Psoas muscle (tissue), 7 donors: ENCODE measurements at regions not wholly inside any gene's neighbourhood (a gene's known extent, or its start where the extent isn't known, plus 50 kb on each side); places are given as distances from the start of the nearest gene placed in this dataset.

Source experiments
- ATAC-seq, 4 donors: fragments of 200-7000 bp; cut with Tn5 transposase; one replicate each; pipeline ENCODE4 v1.9.1; 2020; ENCODE audit warnings: moderate library complexity in 3 of 4, mild to moderate bottlenecking in 2 of 4
- DNase-seq, 2 donors: peaks; one replicate each; pipeline ENCODE4 v3.0.0-alpha.2; 2020
- H3K27ac ChIP-seq: fragments of 200-600 bp; one replicate; pipeline ENCODE4 v1.8.0; 2022
- H3K27me3 ChIP-seq, 3 donors: fragments of 200-600 bp in 1 of 3; one replicate each; pipeline versions ENCODE4 v1.6.1 to v1.8.0; 2013 to 2022; ENCODE audit warnings: low read length in 2 of 3, mild to moderate bottlenecking in 2 of 3, moderate library complexity in 1 of 3; ENCODE audit not compliant: insufficient read depth in 3 of 3
- H3K36me3 ChIP-seq, 2 donors: fragments of 200-600 bp in 1 of 2; one replicate each; pipeline versions ENCODE4 v1.6.1 to v1.8.0; 2013 to 2022; ENCODE audit warnings: low read depth in 1 of 2, mild to moderate bottlenecking in 1 of 2, moderate library complexity in 1 of 2; ENCODE audit not compliant: insufficient read depth in 1 of 2
- H3K4me1 ChIP-seq: fragments of 200-600 bp; one replicate; pipeline ENCODE4 v1.8.0; 2022
- H3K4me3 ChIP-seq: fragments of 200-600 bp; one replicate; pipeline ENCODE4 v1.8.0; 2022; ENCODE audit warnings: mild to moderate bottlenecking
- H3K9me3 ChIP-seq: fragments of 200-600 bp; one replicate; pipeline ENCODE4 v1.8.0; 2022
- WGBS, 3 donors: extraction: QIAGEN DNeasy Blood & Tissue Kit; methylation state at CpG; one replicate each; pipeline versions ENCODE4 v1.1.6 to v1.1.7; 2013; 5-methylcytosine and 5-hydroxymethylcytosine counted together
- intact Hi-C, 2 donors: fragments of 100-400 bp; cut with DNase I; formaldehyde crosslinking; loops; one replicate each; pipeline versions ENCODE4 v1.11.0 to v1.14.2; 2022
- TF ChIP-seq, protein P1 (sequence below): fragments of 200-600 bp; IDR thresholded peaks from one replicate; pipeline ENCODE4 v1.8.0; 2022; ENCODE audit warnings: antibody characterized with exemption
- donor health status: healthy with polysubstance abuse.
- donor health status: DM: no; HTN: no; CAD: no; lungs with moderate emphysema.
- donor health status: Bipolar disorder and iron deficiency.
- donor health status: healthy.
- donor health status: DM: yes; HTN: yes; CAD: no.
- donor health status: DM: no; HTN: no; CAD: no.
- donor health status: DM: yes; HTN: yes; CAD: no.

DNA sequence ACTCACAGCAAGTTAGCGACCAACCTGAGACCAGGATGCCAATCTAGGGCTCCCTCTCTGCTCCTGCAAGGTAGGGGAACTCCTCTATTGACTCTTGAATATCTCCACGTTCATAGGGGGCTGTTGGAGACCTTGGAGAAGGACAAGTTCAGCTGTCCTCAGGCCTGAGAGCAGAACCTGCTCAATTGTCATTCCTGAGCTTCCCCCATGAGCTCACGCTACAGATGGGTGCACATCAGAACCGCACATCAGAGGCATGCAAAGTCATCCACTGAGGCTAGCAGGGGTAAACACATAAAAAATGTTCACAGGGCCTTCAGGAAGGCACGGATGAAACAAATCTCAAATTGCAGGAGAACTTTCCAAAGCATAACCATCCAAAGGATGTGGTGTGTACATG is 168.8 kb upstream of the ZNF507 start:
- 69 to 83% (median 69%) methylated on average over 5 of the region's 5 CpGs for WGBS, 3 donors
- TF ChIP-seq, protein P1, sequence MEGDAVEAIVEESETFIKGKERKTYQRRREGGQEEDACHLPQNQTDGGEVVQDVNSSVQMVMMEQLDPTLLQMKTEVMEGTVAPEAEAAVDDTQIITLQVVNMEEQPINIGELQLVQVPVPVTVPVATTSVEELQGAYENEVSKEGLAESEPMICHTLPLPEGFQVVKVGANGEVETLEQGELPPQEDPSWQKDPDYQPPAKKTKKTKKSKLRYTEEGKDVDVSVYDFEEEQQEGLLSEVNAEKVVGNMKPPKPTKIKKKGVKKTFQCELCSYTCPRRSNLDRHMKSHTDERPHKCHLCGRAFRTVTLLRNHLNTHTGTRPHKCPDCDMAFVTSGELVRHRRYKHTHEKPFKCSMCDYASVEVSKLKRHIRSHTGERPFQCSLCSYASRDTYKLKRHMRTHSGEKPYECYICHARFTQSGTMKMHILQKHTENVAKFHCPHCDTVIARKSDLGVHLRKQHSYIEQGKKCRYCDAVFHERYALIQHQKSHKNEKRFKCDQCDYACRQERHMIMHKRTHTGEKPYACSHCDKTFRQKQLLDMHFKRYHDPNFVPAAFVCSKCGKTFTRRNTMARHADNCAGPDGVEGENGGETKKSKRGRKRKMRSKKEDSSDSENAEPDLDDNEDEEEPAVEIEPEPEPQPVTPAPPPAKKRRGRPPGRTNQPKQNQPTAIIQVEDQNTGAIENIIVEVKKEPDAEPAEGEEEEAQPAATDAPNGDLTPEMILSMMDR = no peak
- H3K4me3 ChIP-seq = no peak overlapping the region
- no peaks in the 10 kb centered on the region for H3K4me1 ChIP-seq
- intact Hi-C loops = no loop called here
- DNase-seq = no peak
- no peaks in the 10 kb centered on the region for H3K36me3 ChIP-seq
- peaks cover 0 to 2% (median 0%) of the 10 kb centered on the region in 3 donors for H3K27me3 ChIP-seq
- ATAC-seq = no peak
- H3K27ac ChIP-seq = no peak overlapping the region
- H3K9me3 ChIP-seq = no peaks in the 10 kb centered on the region

DNA sequence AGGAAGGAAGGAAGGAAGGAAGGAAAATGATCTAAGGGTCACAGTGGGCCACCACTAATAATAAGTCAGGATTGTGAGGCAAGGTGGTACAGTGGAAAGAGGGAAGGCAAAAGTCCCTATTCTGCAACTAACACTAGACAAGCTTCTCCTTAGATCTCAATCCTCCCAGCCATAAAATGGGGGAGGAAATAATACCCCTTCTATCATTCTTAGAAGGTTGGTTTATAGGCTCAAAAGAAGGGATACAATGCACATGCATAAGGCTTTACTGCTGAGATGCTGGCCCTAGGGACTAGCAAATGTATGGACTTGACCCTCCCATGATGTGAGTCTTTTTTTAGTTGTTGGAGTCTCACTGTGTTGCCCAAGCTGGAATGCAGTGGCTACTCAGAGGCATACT is 167.7 kb upstream of the ZNF507 start:
- no peak for DNase-seq
- H3K9me3 ChIP-seq = no peaks in the 10 kb centered on the region
- H3K27ac ChIP-seq = no peak overlapping the region
- TF ChIP-seq, protein P1 = no peak
- intact Hi-C loops = no loop called here
- H3K27me3 ChIP-seq = peaks cover 0 to 2% (median 0%) of the 10 kb centered on the region in 3 donors
- H3K4me1 ChIP-seq = no peaks in the 10 kb centered on the region
- no peaks in the 10 kb centered on the region for H3K36me3 ChIP-seq
- no peak for ATAC-seq
- H3K4me3 ChIP-seq = no peak overlapping the region

DNA sequence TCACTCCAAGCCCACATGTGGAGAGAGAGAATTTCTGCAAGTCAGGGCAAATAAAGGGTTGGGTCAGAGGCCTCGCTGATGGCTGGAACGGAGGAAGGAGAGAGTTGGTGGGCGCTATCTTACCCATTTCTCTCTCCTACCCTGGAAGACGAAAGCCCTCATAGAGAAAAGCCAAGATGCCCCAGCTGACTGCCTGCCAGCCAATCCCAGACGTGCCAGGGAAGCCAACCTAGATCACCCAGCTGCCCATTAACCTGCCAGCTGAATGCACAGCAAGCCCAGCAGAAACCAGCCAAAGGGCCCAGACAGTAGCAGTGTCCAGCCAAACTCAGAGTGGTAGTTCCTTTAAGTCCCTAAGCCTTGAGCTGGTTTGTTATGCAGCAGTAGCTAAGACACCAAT is 167.0 kb upstream of the ZNF507 start:
- Histone ChIP-seq H3K27me3 (peaks cover 0 to 2% (median 0%) of the 10 kb centered on the region in 3 donors), H3K36me3 (no peaks in the 10 kb centered on the region), H3K9me3 (no peaks in the 10 kb centered on the region), H3K4me3 (no peak overlapping the region), H3K27ac (no peak overlapping the region), H3K4me1 (no peaks in the 10 kb centered on the region)
- intact Hi-C loops = no loop called here
- ATAC-seq (no peak), DNase-seq (no peak)
- 76 to 83% (median 79%) methylated on average over 5 of the region's 5 CpGs for WGBS, 3 donors
- TF ChIP-seq, protein P1 = no peak

DNA sequence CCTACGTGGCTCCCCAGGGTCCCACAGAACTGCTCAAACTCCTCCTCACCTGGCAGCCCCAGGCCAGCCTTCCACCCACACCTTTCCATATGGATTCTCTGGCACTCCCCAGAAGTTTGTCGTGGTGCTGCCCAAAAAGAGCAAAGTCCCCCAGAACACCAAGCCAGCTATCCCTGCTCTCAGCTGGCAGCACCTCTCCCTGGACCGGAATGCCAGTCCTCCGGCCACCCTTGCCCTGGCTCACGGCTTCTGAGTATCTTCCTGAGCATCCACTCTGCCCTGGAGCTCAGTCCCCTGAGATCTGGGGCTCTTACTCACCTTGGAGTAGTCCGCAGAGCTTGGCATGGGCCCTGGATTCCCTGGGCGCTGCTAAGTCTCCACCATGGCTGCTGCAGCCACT is 166.5 kb upstream of the ZNF507 start:
- no peaks in the 10 kb centered on the region for H3K36me3 ChIP-seq
- no peak overlapping the region for H3K27ac ChIP-seq
- H3K4me1 ChIP-seq = no peaks in the 10 kb centered on the region
- no peak overlapping the region for H3K4me3 ChIP-seq
- peaks cover 0 to 2% (median 0%) of the 10 kb centered on the region in 3 donors for H3K27me3 ChIP-seq
- TF ChIP-seq, protein P1 = no peak
- no peak for DNase-seq
- ATAC-seq = no peak
- no peaks in the 10 kb centered on the region for H3K9me3 ChIP-seq
- intact Hi-C loops = no loop called here
- WGBS, 3 donors = 67 to 70% (median 69%) methylated on average over 7 of the region's 7 CpGs

DNA sequence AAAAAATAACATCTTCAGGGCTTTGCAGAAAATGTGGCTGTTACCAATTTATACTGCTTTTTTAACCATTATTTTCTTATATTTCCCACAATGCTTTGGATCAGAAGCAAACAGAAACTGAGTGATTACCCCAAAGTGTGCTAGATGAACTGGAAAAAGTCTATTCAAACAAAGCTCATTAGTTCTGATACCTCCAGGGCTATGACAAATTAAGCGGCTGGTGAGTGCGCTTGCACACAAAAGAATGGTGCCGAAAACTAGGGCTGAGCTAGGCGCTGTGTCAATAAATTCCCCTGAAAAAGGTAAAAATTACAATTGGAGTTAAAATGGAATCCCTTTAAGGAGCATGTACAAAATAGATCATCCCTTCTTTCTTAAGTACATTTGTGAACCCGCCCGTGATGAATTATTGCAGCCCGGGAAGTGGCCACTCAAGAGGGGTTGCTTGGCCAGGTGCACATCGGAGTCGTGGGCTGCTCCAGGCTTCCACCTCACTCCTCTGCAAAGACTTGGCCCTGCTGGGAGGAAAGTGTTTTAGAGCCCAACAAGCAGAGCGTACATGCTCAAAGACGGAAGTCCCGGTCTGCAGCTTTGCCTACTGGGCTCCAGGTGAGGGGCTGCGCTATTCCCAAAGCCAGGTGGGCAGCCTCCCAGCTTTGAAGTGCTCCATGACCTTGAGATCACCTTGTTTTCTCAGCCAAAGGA is 164.0 kb upstream of the ZNF507 start:
- no peaks in the 10 kb centered on the region for H3K4me1 ChIP-seq
- no peaks in the 10 kb centered on the region for H3K9me3 ChIP-seq
- no peak overlapping the region for H3K27ac ChIP-seq
- intact Hi-C loops = no loop called here
- WGBS, 3 donors = 75 to 80% (median 75%) methylated on average over 13 of the region's 13 CpGs
- H3K4me3 ChIP-seq = no peak overlapping the region
- DNase-seq (no peak), ATAC-seq (no peak)
- no peaks in the 10 kb centered on the region for H3K36me3 ChIP-seq
- TF ChIP-seq, protein P1 = no peak
- H3K27me3 ChIP-seq = peaks cover 0 to 2% (median 0%) of the 10 kb centered on the region in 3 donors
